ENCODE measurements at regions not wholly inside any gene's neighbourhood (a gene's known extent, or its start where the extent isn't known, plus 50 kb on each side); places are given as distances from the start of the nearest gene placed in this dataset.

- TF ChIP-seq CTCF (IDR thresholded peaks at IDR 0.05), result no peak
- TF ChIP-seq POLR2A (IDR thresholded peaks at IDR 0.05), result no peak
Measured at GRCh38 chr1:235035928-235036327, 92.7 kb downstream of the TOMM20 start.
